H1 (cell line): ENCODE measurements at regions not wholly inside any gene's neighbourhood (a gene's known extent, or its start where the extent isn't known, plus 50 kb on each side); places are given as distances from the start of the nearest gene placed in this dataset.

Experiments
- CTCF ChIA-PET: fragments of 300-600 bp; sonication (Branson Sonifier 250); formaldehyde crosslinking; loops from one replicate; lab custom pipeline; 2021; ENCODE audit not compliant: partially characterized antibody; lab: Charles Lee
- POLR2A ChIA-PET: fragments of 300-600 bp; sonication (Branson Sonifier 250); formaldehyde crosslinking; loops from one replicate; lab custom pipeline; 2021; ENCODE audit warnings: inconsistent platforms; ENCODE audit not compliant: partially characterized antibody; lab: Charles Lee
- DNase-seq, 2 experiments: peaks; one replicate each; pipeline versions ENCODE4 v3.0.0 to v3.0.0-alpha.2; 2010 to 2022; ENCODE audit warnings: low spot score in 2 of 2, low read depth in 1 of 2, mixed read lengths in 1 of 2
- FAIRE-seq: peaks from 2 replicates; lab custom pipeline; 2011; peaks lifted over from hg19 to GRCh38; lab: Jason Lieb, UNC
- H2AFZ ChIP-seq: 2 replicates; pipeline ENCODE4 v1.8.1; 2012; ENCODE audit warnings: low read length, inconsistent platforms
- H2AK5ac ChIP-seq: 2 replicates; pipeline ENCODE4 v1.6.1; 2013; ENCODE audit warnings: low read depth, low read length
- H2BK120ac ChIP-seq: replicated peaks from 2 replicates; pipeline ENCODE3; 2013; ENCODE audit warnings: low read depth, low read length, inconsistent platforms
- H2BK12ac ChIP-seq: 2 replicates; pipeline ENCODE4 v1.6.1; 2013; ENCODE audit warnings: low read depth, low read length
- H2BK15ac ChIP-seq: 2 replicates; pipeline ENCODE4 v1.6.1; 2013; ENCODE audit warnings: low read length
- H2BK20ac ChIP-seq: 2 replicates; pipeline ENCODE4 v1.6.1; 2013; ENCODE audit warnings: low read length
- H2BK5ac ChIP-seq: 2 replicates; pipeline ENCODE4 v1.6.1; 2013; ENCODE audit warnings: low read depth, low read length
- H3K14ac ChIP-seq: 2 replicates; pipeline ENCODE4 v1.6.1; 2013; ENCODE audit warnings: inconsistent platforms; ENCODE audit not compliant: insufficient read length
- H3K18ac ChIP-seq: 2 replicates; pipeline ENCODE4 v1.6.1; 2013; ENCODE audit warnings: low read length; ENCODE audit errors: extremely low read depth
- H3K23ac ChIP-seq: 2 replicates; pipeline ENCODE4 v1.6.1; 2013; ENCODE audit warnings: inconsistent platforms; ENCODE audit not compliant: insufficient read length
- H3K23me2 ChIP-seq: 2 replicates; pipeline ENCODE4 v1.6.1; 2013; ENCODE audit warnings: low read depth, low read length
- H3K27ac ChIP-seq: 2 replicates; pipeline ENCODE4 v1.6.1; 2011; ENCODE audit warnings: low read depth, low read length, inconsistent platforms
- H3K27me3 ChIP-seq, 4 experiments: replicated peaks in 1 of 4; 1 replicate in 1 of 4; 2 replicates in 3 of 4; pipeline versions ENCODE4 v1.6.1 to v1.8.1; 2011 to 2013; ENCODE audit warnings: low read length in 3 of 4, mild to moderate bottlenecking in 3 of 4, inconsistent platforms in 2 of 4, mixed read lengths in 2 of 4, moderate library complexity in 1 of 4; ENCODE audit not compliant: control insufficient read depth in 3 of 4, insufficient read depth in 3 of 4; ENCODE audit errors: extremely low read depth in 1 of 4
- H3K36me3 ChIP-seq, 4 experiments: 2 replicates each; pipeline versions ENCODE4 v1.6.1 to v1.8.1; 2011 to 2013; ENCODE audit warnings: mild to moderate bottlenecking in 4 of 4, low read length in 3 of 4, moderate library complexity in 2 of 4, control low read depth in 1 of 4, inconsistent platforms in 1 of 4; ENCODE audit not compliant: insufficient read depth in 4 of 4, control insufficient read depth in 2 of 4
- H3K4ac ChIP-seq: replicated peaks from 2 replicates; pipeline ENCODE3; 2013; ENCODE audit warnings: low read length, low read depth, mixed read lengths, inconsistent platforms; ENCODE audit not compliant: insufficient read length
- H3K4me1 ChIP-seq, 4 experiments: replicated peaks in 1 of 4; 1 replicate in 1 of 4; 2 replicates in 3 of 4; pipeline versions ENCODE4 v1.6.1 to v1.8.1; 2011 to 2013; ENCODE audit warnings: low read length in 3 of 4, inconsistent platforms in 2 of 4, mixed read lengths in 1 of 4; ENCODE audit not compliant: insufficient read depth in 4 of 4, control insufficient read depth in 3 of 4
- H3K4me2 ChIP-seq, 2 experiments: 2 replicates each; pipeline versions ENCODE4 v1.6.1 to v1.8.1; 2011 to 2013; ENCODE audit warnings: low read depth in 2 of 2, low read length in 2 of 2, control low read depth in 1 of 2, inconsistent platforms in 1 of 2, mild to moderate bottlenecking in 1 of 2; ENCODE audit not compliant: insufficient read depth in 1 of 2
- H3K4me3 ChIP-seq, 4 experiments: fragments of 200-600, 300-600 bp in 1 of 4; sonication (generic), shearing (Covaris generic), sonication (Bioruptor Twin) in 1 of 4; 2 replicates each; pipeline versions ENCODE4 v1.5.1 to v1.8.1; 2011 to 2016; ENCODE audit warnings: low read length in 4 of 4, low read depth in 3 of 4, control low read depth in 2 of 4, inconsistent platforms in 2 of 4, mild to moderate bottlenecking in 2 of 4, mixed read lengths in 1 of 4, moderate library complexity in 1 of 4; ENCODE audit not compliant: insufficient read depth in 2 of 4; ENCODE audit errors: extremely low read depth in 1 of 4
- H3K56ac ChIP-seq: replicated peaks from 2 replicates; pipeline ENCODE3; 2013; ENCODE audit warnings: low read depth, mild to moderate bottlenecking, mixed read lengths, low read length, inconsistent platforms; ENCODE audit not compliant: insufficient read length
- H3K79me1 ChIP-seq: 2 replicates; pipeline ENCODE4 v1.6.1; 2013; ENCODE audit warnings: low read depth, low read length, control low read depth
- H3K79me2 ChIP-seq, 2 experiments: 2 replicates each; pipeline versions ENCODE4 v1.6.1 to v1.8.1; 2012 to 2013; ENCODE audit warnings: low read length in 2 of 2, mild to moderate bottlenecking in 2 of 2, inconsistent platforms in 1 of 2; ENCODE audit not compliant: insufficient read depth in 2 of 2, control insufficient read depth in 1 of 2
- H3K9ac ChIP-seq, 4 experiments: replicated peaks in 1 of 4; 1 replicate in 1 of 4; 2 replicates in 3 of 4; pipeline versions ENCODE4 v1.6.1 to v1.8.1; 2011 to 2013; ENCODE audit warnings: low read depth in 3 of 4, low read length in 3 of 4, control low read depth in 2 of 4, mild to moderate bottlenecking in 2 of 4, moderate library complexity in 2 of 4, inconsistent platforms in 1 of 4; ENCODE audit errors: extremely low read depth in 1 of 4
- H3K9me3 ChIP-seq, 2 experiments: 2 replicates each; pipeline versions ENCODE4 v1.6.1 to v1.8.1; 2012 to 2013; ENCODE audit warnings: mild to moderate bottlenecking in 2 of 2, moderate library complexity in 2 of 2, control low read depth in 1 of 2, inconsistent platforms in 1 of 2, low read depth in 1 of 2, low read length in 1 of 2, mixed read lengths in 1 of 2; ENCODE audit not compliant: insufficient read depth in 2 of 2
- H4K20me1 ChIP-seq, 2 experiments: replicated peaks in 1 of 2; 2 replicates each; pipeline versions ENCODE3 to v1.8.1; 2011 to 2013; ENCODE audit warnings: inconsistent platforms in 2 of 2, low read length in 2 of 2, mild to moderate bottlenecking in 1 of 2; ENCODE audit not compliant: insufficient read depth in 2 of 2, control insufficient read depth in 1 of 2
- H4K5ac ChIP-seq: 2 replicates; pipeline ENCODE4 v1.6.1; 2013; ENCODE audit warnings: low read length, low read depth, mixed read lengths, inconsistent platforms; ENCODE audit not compliant: insufficient read length
- H4K8ac ChIP-seq: 2 replicates; pipeline ENCODE4 v1.8.0; 2013; ENCODE audit warnings: mild to moderate bottlenecking, moderate library complexity, low read length, inconsistent platforms; ENCODE audit not compliant: insufficient read depth; ENCODE audit errors: extremely low read depth
- H4K91ac ChIP-seq: replicated peaks from 2 replicates; pipeline ENCODE3; 2013; ENCODE audit warnings: low read length, mixed read lengths, inconsistent platforms; ENCODE audit not compliant: insufficient read length
- CBX5 ChIP-seq: fragments of 300-800, 300-1000 bp; sonication (generic); IDR thresholded peaks from 2 replicates; pipeline ENCODE4 v1.7.1; 2016; ENCODE audit warnings: antibody characterized with exemption, low read length, low read depth
- CEBPB ChIP-seq: IDR thresholded peaks from 2 replicates; pipeline ENCODE4 v1.6.1; 2012; ENCODE audit warnings: low read depth, low read length
- HDAC2 ChIP-seq, 2 experiments: fragments of 300-600 bp in 1 of 2; sonication (generic) in 1 of 2; IDR thresholded peaks; 2 replicates each; pipeline ENCODE4 v1.6.1; 2011 to 2012; ENCODE audit warnings: low read depth in 2 of 2, low read length in 2 of 2, mild to moderate bottlenecking in 2 of 2, moderate library complexity in 2 of 2, borderline replicate concordance in 1 of 2, inconsistent platforms in 1 of 2
- KDM4A ChIP-seq: IDR thresholded peaks from one replicate; pipeline ENCODE4 v1.7.1; 2012; ENCODE audit warnings: low read depth, mild to moderate bottlenecking, moderate library complexity, low read length, inconsistent platforms; ENCODE audit not compliant: severe bottlenecking
- PHF8 ChIP-seq: fragments of 200-600 bp; sonication (generic); conservative IDR thresholded peaks from 2 replicates; pipeline ENCODE4 v1.7.1; 2012; ENCODE audit warnings: low read depth, mild to moderate bottlenecking, inconsistent platforms, low read length, moderate library complexity
- RAD21 ChIP-seq, 2 experiments: IDR thresholded peaks in 1 of 2; conservative IDR thresholded peaks in 1 of 2; 2 replicates each; pipeline ENCODE4 v1.6.1; 2011; ENCODE audit warnings: low read depth in 2 of 2, low read length in 2 of 2, improper control_type of control experiment in 1 of 2, inconsistent platforms in 1 of 2, mild to moderate bottlenecking in 1 of 2, moderate library complexity in 1 of 2
- SP2 ChIP-seq: IDR thresholded peaks from 2 replicates; pipeline ENCODE4 v1.6.1; 2012; ENCODE audit warnings: mild to moderate bottlenecking, low read length, inconsistent platforms
- SRF ChIP-seq: IDR thresholded peaks from 2 replicates; pipeline ENCODE4 v1.6.1; 2011; ENCODE audit warnings: mild to moderate bottlenecking, low read depth, low read length, moderate library complexity
- TAF1 ChIP-seq: IDR thresholded peaks from 2 replicates; pipeline ENCODE4 v1.6.1; 2011; ENCODE audit warnings: mild to moderate bottlenecking, low read depth, low read length
- TAF7 ChIP-seq: optimal IDR thresholded peaks from 2 replicates; pipeline ENCODE3; 2011; ENCODE audit warnings: low read depth, mild to moderate bottlenecking, inconsistent platforms, low read length, moderate library complexity, borderline replicate concordance
- TCF12 ChIP-seq: IDR thresholded peaks from 2 replicates; pipeline ENCODE4 v1.6.1; 2011; ENCODE audit warnings: low read depth, mild to moderate bottlenecking, low read length
- whole genome bisulfite sequencing, 2 experiments: shearing (Covaris generic) in 1 of 2; methylation state at CpG; one replicate each; pipeline versions ENCODE4 v1.1.6 to v1.1.7; 2013 to 2015; ENCODE audit warnings: low lambda C conversion rate in 2 of 2, mixed read lengths in 2 of 2, inconsistent platforms in 1 of 2, low coverage in 1 of 2, missing lambda C conversion rate in 1 of 2; ENCODE audit not compliant: insufficient replicate concordance in 2 of 2, insufficient coverage in 1 of 2, insufficient read length in 1 of 2; ENCODE audit errors: extremely low coverage in 1 of 2, missing lambda C conversion rate in 1 of 2; 5-methylcytosine and 5-hydroxymethylcytosine counted together
- TF ChIP-seq, protein P1 (sequence below), 3 experiments: IDR thresholded peaks; 1 replicate in 2 of 3; 2 replicates in 1 of 3; pipeline versions ENCODE4 v1.5.1 to v1.6.1; 2011; ENCODE audit warnings: low read length in 3 of 3, mild to moderate bottlenecking in 3 of 3, inconsistent platforms in 2 of 3, low read depth in 1 of 3, moderate library complexity in 1 of 3; ENCODE audit not compliant: insufficient read depth in 1 of 3; ENCODE audit errors: control extremely low read depth in 1 of 3

- H4K20me1 ChIP-seq, result no peaks in the 10 kb centered on the region
- WGBS, 2 experiments, result 63% methylated on average over 5 of the region's 5 CpGs; no CpG with 5 or more reads in 1 of the 2 experiments
- H2BK12ac ChIP-seq, result no peak overlapping the region
- H3K56ac ChIP-seq, result no peak overlapping the region
- H3K23me2 ChIP-seq, result no peaks in the 10 kb centered on the region
- POLR2A ChIA-PET, result no interaction called here
- H2BK120ac ChIP-seq, result no peak overlapping the region
- no peaks in the 10 kb centered on the region for H3K36me3 ChIP-seq
- no peak overlapping the region for H3K18ac ChIP-seq
- no peak overlapping the region for H3K14ac ChIP-seq
- H3K9ac ChIP-seq, result no peak overlapping the region
- no peak overlapping the region for H2BK20ac ChIP-seq
- no peak overlapping the region for H3K27ac ChIP-seq
- peak; percentile 19 to 51 for DNase-seq
- no peak overlapping the region for H2BK15ac ChIP-seq
- H3K4me1 ChIP-seq, result no peaks in the 10 kb centered on the region
- no peak overlapping the region for H4K5ac ChIP-seq
- H3K4me3 ChIP-seq, result no peak overlapping the region
- H4K8ac ChIP-seq, result no peak overlapping the region
- CTCF ChIA-PET, result interaction anchor here (0.6 to 2.6 kb wide), 16 partner anchors 9 to 536 kb away, joined by 3 to 10 read pairs (median 4); no protein-coding TSS in a partner anchor
- H3K23ac ChIP-seq, result no peak overlapping the region
- no peak overlapping the region for H4K91ac ChIP-seq
- H2AFZ ChIP-seq, result peak overlapping the region; percentile 85; the same call in 1 of the 2 replicates
- no peak overlapping the region for H2AK5ac ChIP-seq
- H3K79me1 ChIP-seq, result no peaks in the 10 kb centered on the region
- H3K4me2 ChIP-seq, result no peak overlapping the region
- H3K4ac ChIP-seq, result no peak overlapping the region
- no peak overlapping the region for H2BK5ac ChIP-seq
- H3K27me3 ChIP-seq, result no peaks in the 10 kb centered on the region
- FAIRE-seq, result peak; percentile 76
- peaks cover 0 to 3% of the 10 kb centered on the region in 2 experiments; a peak in 1 of 4 replicates for H3K9me3 ChIP-seq
- H3K79me2 ChIP-seq, result no peaks in the 10 kb centered on the region
- TF ChIP-seq, protein P1, sequence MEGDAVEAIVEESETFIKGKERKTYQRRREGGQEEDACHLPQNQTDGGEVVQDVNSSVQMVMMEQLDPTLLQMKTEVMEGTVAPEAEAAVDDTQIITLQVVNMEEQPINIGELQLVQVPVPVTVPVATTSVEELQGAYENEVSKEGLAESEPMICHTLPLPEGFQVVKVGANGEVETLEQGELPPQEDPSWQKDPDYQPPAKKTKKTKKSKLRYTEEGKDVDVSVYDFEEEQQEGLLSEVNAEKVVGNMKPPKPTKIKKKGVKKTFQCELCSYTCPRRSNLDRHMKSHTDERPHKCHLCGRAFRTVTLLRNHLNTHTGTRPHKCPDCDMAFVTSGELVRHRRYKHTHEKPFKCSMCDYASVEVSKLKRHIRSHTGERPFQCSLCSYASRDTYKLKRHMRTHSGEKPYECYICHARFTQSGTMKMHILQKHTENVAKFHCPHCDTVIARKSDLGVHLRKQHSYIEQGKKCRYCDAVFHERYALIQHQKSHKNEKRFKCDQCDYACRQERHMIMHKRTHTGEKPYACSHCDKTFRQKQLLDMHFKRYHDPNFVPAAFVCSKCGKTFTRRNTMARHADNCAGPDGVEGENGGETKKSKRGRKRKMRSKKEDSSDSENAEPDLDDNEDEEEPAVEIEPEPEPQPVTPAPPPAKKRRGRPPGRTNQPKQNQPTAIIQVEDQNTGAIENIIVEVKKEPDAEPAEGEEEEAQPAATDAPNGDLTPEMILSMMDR (IDR thresholded peaks at IDR 0.05; ENCODE audit: control extremely low read depth in 1 of 3, insufficient read depth in 1 of 3, low read depth in 1 of 3, low read length in 3 of 3), result peak; percentile 62 to 79 (median 70)
- TF ChIP-seq PHF8 (no peak), SP2 (no peak), SRF (no peak), CEBPB (no peak), RAD21 (IDR thresholded peaks at IDR 0.05 in 1 of 2, conservative IDR thresholded peaks at IDR 0.05 in 1 of 2; ENCODE audit: low read depth in 2 of 2, low read length in 2 of 2) (peak; percentile 64 to 70), KDM4A (no peak), CBX5 (no peak), TAF1 (no peak), TAF7 (no peak), TCF12 (no peak), HDAC2 (IDR thresholded peaks at IDR 0.05; ENCODE audit: borderline replicate concordance in 1 of 2, low read depth in 2 of 2, low read length in 2 of 2) (no peak)
Observed at GRCh38 chr6:100078509-100078908, 84.5 kb upstream of the MCHR2 start.
